HG03280 (cell line): ENCODE measurements at regions not wholly inside any gene's neighbourhood (a gene's known extent, or its start where the extent isn't known, plus 50 kb on each side); places are given as distances from the start of the nearest gene placed in this dataset.
"Not testable (repeated sequence)": the region's sequence is repeated elsewhere in the genome, so short reads cannot be mapped to it uniquely, and the experiment has no call there.

ENCODE experiments used
- ATAC-seq: cut with Tn5 transposase; IDR thresholded peaks from one replicate; pipeline ENCODE4 v1.9.1; 2021; ENCODE audit warnings: mild to moderate bottlenecking, moderate library complexity; ENCODE audit not compliant: unreplicated experiment

DNA sequence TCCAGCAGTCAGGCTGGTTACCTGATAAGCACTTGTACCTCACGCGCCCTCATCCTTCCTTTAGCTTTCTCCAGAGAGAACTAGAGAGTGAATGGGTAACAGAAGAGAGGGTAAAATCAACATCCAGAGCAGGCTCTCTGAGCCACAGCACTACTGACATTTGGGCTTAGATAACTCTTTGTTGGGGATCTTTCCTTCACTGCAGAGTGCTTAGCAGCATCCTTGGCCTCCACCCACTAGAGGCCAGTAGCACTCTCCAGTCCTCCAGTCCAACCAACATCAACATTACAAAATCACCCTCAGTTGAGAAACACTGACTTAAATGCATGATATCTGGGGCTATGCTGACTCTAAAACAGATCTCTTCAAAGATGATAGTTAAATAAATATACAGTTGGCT is 220.7 kb downstream of the TACR3 start:
- no peak for ATAC-seq

DNA sequence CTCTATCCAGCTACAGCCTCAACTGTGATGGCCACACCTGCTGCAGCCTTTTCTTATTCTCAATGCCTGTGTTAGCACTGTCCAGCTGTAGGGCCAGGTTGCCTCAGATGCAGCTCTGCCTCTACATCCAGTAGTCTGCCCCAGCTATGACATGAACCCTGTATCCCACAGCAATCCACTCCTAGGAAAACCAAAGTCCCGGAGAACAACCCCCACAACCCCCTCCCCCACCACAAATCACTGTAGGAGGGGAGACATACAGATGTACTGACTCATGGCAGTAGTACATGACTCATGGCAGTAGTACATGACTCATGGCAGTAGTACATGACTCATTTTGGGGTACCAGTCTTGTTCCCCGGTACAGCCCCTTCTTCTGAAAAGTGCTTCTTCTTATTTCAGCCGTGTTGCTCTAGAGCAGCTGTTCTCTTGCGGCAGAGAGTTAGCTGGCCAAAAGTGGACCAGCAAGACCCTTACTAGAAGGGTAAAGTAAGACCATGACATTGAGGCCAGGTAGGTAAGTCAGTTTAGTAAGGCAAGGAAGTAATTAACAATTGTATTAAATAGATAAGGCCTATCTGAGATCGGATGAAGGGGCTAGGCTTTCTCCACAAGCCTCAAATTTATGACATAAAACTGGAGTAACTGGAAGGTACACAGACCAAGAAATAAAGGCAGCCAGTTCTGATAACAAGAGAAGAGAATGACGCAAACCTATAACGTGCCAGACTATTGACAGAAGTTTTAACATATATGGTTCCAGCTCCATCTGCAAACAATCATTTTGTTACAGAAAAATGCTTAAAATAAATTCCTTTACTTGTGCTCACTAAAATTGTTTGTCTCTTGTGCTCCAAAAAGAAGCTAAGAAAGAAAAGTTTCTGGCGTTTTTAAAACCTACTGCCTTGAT is 221.4 kb downstream of the TACR3 start:
- ATAC-seq, result peak; percentile 88

DNA sequence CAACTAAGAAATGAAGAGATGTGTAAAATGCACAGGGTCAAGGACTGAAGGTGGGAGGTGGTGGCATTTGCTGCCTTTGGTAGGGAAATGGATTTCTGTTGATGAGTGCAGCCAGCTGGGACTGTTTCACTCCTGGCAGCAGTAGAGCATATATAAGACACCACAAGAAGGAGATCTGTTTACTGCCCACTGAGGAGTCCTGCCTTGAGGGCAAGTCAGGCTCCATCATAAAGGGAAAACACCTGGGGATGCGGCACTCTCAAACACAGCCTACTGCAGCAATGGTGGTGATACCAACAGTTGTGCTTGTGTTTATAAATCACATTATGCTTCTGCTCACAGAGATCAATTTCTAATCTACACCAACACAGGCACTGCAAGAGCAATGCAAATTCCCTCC is 222.1 kb downstream of the TACR3 start:
- ATAC-seq, result peak; percentile 35

DNA sequence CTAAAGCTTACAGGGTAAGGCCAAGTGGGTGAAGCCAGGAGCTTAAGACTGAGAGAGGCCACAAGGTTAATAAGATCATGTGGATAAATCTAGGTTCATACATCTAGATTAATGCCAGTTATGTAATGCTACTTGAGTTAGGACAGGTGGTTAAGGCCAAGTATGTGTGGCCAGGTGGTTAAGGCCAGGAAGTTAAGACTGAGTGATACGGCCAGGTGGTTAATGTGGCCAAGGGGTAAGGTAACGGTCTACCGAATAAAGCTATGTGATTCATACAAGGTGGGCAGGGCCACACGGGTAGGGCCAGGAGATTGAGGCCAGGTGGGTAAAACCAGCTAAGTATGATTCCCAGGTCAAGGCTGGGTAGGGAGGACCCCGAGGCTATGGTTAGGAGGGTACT is 223.0 kb downstream of the TACR3 start:
- no peak for ATAC-seq

DNA sequence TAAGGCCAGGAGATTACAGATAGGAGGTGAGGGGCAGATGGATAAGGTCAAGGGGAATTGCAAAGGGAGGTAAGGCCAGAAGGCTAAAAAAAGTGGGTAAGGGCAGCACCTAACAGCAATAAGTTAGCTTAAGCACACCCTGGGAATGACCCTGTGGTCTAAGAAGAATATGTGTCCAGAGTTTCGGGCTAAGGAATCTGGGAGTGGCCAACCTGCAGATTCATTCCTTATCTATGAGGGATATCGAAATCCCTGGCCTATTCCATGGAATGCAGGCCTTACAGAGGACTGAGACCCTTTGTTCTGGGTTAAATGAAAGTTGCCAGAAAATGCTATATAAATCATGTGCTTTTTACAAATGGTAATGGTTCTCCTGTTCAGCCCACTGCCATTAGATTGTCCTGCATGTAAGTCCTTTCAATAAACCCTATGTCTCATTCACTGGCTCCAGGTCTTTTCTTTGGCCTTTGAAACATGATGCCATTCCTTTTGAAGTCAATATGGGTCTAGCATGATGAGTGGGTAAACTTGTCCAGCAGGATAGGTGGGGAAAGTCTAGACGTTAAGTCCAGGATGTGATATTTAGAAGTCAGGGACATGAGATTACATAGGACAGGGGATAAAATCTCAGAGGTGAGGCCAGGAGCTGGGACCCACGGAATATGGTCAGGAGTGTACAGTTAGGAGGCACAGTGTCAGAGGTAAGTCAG is 226.2 kb downstream of the TACR3 start:
- no peak for ATAC-seq

DNA sequence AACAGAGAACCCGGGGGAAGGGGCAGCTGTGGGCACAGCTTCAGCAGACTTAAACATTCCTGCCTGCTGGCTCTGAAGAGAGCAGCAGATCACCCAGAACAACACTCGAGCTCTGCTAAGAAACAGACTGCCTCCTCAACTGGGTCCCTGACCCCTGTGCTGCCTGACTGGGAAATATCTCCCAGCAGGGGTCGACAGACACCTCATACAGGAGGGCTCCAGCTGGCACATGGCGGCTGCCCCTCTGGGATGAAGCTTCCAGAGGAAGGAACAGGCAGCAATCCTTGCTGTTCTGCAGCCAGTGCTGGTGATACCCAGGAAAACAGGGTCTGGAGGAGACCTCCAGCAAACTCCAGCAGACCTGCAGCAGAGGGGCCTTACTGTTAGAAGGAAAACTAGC is 234.5 kb downstream of the TACR3 start:
- not testable (repeated sequence) for ATAC-seq

DNA sequence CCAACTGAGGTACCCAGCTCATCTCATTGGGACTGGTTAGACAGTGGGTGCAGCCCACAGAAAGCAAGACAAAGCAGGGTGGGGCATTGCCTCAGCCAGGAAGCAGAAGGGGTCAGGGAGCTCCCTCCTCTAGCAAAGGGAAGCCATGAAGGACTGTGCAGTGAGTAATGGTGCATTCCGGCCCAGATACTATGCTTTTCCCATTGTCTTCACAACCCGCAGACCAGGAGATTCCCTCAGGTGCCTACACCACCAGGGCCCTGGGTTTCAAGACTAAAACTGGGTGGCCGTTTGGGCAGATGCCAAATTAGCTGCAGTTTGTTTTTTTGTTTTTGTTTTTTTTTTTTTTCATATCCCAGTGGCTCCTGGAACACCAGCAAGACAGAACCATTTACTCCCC is 235.3 kb downstream of the TACR3 start:
- ATAC-seq, result no peak

DNA sequence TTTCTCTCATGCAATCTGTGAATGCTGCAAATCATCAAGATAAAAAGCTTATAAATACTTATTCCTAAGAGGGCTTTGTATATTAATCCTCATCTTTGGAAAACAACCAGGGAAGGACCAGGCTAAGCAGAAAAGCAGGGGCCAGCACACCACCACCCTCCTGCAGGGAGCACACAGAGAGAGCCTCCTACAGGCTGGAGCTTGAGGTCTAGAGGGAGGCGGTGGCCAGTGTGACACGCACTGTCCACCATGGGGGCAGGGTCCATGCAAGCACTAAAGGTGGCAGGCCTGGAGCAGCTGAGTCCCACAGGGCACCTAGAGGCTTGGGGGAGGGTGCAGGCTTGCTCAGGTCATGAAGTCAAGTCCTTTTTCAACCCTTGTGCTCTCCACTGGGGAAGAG is 236.9 kb downstream of the TACR3 start:
- ATAC-seq, result no peak

DNA sequence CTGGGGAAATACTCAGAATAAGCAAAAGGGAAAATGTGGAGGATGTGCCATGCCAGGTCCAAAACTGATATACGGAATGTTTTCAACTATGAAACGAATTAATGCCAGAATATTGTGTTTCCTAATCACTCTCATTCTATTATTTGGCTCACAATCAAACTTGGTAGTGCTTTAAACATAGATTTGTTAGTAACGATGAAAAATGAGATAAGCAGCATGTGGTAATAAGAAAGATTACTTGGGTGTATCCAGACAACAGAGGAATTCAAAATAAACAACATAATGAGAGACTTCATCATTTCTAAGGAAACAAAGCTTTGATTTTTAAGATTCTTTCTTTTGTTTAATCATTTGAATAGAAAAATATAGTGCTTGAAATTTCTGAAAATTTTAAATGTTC is 237.3 kb downstream of the TACR3 start:
- ATAC-seq, result no peak

DNA sequence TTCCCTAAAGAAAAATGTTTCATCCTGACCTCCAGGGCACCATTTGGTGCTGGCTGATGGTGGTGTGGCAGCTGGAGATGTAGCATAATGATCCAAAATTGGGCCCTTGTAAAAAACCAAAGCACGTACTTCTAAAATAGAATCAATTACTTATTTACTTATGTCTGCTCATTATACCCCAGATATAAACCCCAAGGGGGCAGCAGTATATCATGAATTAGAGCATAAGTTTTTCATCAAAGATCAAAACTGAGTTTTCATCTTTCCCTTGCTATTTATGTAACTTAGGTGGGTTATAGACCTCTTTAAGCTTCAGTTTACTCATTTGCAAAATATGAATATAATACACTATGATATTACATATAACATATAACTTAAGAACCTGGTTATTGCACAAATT is 241.1 kb downstream of the TACR3 start:
- no peak for ATAC-seq

DNA sequence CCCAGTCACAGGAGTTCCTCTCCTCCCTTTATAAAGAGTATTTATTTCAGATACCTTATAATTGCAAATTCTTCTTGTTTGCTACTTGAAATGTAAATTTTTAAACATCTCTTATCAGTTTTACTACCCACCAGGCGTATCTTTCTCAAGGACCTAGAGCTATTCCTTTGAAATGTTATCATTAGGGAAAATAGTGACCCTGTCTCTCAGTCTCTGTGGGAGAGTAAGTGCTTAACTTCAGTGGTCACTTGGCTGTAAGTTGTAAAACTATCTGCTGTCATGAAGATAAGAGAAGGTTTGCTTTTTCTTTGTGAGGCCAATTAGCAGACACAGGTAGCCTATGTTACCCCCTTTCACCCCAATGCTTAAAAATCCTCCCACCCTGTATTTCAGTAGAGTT is 241.6 kb downstream of the TACR3 start:
- ATAC-seq, result no peak

DNA sequence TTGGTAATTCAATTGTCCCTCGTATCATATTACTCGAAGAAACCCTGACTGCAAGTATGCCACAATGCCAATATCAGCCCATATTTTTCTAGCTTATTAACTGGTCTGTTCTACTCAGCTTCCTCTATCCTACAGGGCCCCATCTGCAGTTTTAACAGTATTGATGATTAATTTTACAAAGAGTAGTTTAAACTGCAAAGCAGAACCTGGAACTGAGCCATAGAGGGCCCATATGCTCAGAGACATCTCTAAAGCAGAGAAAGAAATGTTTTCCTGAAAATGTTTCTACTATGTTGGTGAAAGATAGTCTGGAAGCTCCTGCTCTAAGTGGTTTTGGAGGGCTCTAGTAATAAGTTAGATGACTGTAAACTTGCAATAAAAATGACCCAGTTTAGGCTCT is 259.4 kb upstream of the CENPE start:
- no peak for ATAC-seq

DNA sequence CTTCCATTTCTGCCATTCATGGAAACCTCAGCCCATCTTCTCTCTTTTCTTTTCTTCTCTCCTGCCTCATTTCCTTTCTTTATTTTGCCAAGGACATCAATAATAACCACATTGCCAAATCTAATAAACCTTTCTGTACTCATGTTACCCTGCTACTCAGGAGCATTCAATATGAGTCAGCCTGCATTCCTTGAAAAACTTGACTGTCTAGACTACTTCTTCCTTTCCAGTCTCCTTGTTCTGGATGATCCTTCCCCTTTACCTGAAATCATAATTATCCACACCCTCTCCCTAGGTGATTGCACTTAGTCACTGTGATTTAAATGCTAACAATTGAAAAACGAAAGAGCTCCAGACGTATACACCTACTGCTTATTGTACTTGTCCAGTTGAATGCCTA is 253.2 kb upstream of the CENPE start:
- no peak for ATAC-seq

DNA sequence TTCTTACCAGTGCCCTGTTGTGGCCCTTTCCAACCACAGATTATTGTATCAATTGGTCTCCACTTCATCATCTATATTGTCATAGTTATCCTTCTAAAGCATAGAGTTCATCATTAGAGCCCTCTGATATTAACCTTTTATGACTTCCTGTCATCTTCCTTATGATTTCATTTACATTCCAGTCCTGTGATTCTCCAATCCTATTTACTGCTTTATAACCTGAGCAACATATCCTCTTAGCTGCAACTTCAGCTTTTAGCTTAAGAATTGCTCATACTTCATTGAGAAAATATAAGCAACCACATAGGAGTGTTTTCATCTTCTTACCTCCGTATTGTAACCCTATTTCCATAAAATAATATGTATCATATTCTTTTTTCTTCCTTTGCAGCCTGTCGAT is 252.6 kb upstream of the CENPE start:
- ATAC-seq, result no peak

DNA sequence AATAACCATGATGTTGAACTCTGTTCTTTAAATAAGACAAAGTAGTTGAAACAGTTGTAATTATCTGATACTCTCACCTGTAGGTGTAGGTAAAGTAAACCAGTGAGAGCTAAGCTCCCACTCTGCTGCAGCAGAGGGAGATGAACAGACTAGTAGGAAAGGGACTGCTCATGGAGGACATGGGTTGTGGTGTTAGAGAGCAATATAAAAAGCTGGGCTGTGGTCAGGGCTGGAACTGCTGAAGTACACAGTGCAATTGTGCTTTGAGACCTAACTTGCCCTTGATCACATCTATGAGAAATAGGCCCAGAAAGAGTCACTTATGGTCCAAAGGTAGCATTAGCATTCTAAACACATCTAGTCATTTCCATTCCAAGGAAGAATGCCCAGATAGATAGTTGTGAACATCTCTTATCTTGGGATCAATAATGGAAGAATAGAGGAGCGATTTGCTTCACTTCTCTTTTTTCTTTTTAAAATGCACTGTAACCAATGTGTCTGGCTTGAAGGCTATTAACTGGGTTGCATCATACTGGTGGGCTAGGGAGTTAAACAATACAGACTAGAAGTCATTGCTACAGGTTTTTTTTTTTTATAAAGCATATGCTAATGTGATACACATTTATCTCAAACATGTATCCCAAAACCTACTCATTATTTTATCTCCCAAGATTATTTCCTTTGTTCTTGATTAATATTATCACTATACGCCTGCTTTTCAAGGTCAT is 251.3 kb upstream of the CENPE start:
- no peak for ATAC-seq

DNA sequence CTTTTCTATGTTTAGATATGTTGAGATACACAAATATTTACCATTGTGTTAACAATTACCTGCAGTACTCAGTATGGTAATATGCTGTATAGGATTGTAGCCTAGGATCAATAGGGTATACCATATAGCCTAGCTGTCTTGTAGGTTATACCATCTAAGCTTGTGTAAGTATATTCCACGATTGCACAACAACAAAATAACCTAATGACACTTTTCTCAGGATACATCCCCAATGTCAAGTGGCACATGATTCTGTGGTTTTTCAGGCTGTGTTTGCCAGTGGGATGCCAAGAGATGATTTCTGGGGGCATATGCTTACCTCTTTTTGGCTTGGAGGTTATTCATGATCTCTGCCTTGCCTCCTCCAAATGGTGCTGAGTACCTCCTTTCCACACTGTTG is 247.2 kb upstream of the CENPE start:
- no peak for ATAC-seq

DNA sequence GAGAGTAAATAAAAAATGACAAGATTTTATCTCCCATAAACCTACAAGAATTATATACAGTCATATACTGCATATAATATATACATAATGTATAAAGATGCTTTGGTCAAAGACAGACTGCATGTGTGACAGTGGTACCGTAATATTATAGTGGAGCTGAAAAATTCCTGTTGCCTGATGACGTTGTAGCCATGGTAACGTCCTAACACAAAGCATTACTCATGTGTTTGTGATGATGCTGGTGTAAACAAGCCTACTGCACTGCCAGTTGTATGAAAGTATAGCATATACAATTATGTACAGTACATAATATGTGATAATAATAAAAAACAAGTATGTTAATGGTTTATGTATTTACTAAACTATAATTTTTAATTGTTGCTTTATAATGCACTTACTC is 245.2 kb upstream of the CENPE start:
- ATAC-seq, result no peak

DNA sequence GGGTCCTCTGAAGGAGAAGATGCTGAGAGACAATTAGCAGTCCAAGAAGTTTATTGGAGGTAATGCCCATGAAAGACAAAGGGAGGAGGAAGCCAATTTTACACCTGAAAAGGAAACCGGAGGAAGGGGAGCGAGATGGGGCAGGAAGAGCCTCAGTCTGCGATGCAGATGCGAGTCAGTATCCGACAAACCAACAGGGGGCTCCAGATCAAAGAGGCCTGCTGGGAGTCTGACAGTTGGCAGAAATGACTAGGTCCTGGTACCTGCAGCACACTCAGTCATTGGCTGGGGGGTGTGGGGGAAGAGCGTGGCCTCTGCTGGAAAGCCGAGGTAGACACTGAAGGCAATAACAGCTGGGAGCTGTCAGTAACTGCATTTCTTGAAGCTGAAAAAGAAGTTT is 231.1 kb upstream of the CENPE start:
- peak; percentile 82 for ATAC-seq

DNA sequence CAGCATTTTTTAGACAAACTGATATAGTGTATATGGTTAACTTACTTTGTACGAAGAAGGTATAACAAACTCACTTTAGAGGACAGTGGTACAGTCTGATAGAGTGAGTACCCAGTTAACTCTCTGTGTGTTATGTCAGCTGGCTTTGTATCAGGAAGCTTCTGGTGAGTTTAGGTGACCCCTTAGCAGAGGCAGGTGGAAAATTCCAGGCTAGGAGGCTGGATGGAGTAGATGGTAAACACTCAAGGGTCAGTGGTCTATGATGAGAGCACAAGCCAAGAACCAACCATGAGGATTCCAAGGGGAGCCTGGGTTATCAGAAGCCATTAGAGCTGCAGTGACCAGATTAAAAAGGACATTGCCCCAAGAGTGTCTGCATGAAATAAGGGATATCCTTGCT is 227.3 kb upstream of the CENPE start:
- no peak for ATAC-seq

DNA sequence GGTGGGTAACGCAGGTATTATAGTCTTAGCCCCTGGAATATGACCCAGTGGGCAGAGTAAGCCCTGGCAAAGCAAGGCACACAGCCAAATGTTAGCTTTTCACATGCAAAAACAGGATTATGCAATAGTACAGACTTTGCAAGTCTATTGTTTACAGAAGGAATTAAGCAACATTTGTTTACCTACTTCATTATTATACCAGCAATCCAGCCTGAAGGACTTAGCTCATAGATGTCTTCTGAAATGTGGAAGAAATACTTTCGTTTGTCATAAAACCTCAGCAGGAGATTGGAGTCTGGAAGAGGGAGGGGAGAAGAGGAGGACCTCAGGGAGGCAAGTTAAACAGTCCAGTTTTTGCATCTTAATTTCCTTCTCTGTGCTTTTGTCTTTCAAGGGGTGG is 226.7 kb upstream of the CENPE start:
- no peak for ATAC-seq

DNA sequence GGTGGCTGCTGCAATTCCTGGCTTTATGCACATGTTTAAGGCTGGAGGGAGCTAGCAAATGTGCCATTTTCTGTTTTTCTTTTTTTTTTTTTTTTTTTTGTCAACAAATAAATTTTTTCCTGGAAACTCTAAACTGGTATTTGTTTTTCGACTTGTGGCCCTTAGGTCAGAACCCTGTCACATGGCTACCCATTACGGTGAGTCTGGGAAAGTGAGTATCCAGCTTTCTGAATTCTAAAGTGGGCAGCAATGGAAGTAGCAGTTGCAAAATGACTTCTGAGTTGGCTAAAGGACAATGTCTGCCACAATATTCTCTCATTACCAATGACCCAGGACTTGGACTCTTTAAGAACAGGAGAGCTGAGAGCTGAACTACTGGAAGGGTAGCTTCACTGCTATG is 225.1 kb upstream of the CENPE start:
- ATAC-seq, result no peak
